ENCODE measurements at regions not wholly inside any gene's neighbourhood (a gene's known extent, or its start where the extent isn't known, plus 50 kb on each side); places are given as distances from the start of the nearest gene placed in this dataset.

- Histone ChIP-seq H3K4me1 (ENCODE audit: insufficient read depth, low read length, poor library complexity, severe bottlenecking) (no peaks in the 10 kb centered on the region), H3K36me3 (ENCODE audit: insufficient read depth, low read length, poor library complexity, severe bottlenecking) (no peaks in the 10 kb centered on the region), H3K27ac (ENCODE audit: low read depth, low read length, poor library complexity, severe bottlenecking) (no peak overlapping the region), H3K9me3 (ENCODE audit: low read depth, low read length, poor library complexity, severe bottlenecking) (peaks cover 6% of the 10 kb centered on the region), H3K4me3 (ENCODE audit: low read depth, low read length, poor library complexity, severe bottlenecking) (no peak overlapping the region), H3K27me3 (replicated peaks; ENCODE audit: insufficient read depth, low read depth, low read length, poor library complexity) (no peaks in the 10 kb centered on the region)
- CTCF ChIA-PET = no interaction called here
- no TSS peak for BruUV-seq (replicated peaks)
- intact Hi-C loops (cut with micrococcal nuclease; ENCODE audit: unreplicated experiment) = no loop called here
- TF ChIP-seq CTCF (conservative IDR thresholded peaks at IDR 0.05; ENCODE audit: low read depth, low read length) (no peak), EZH2 (IDR thresholded peaks at IDR 0.05; ENCODE audit: borderline replicate concordance, low read depth, low read length, poor library complexity, severe bottlenecking) (no peak)
- POLR2A ChIA-PET (ENCODE audit: low non-redundant PET) = interaction anchor here (0.6 kb wide), 1 partner anchor 21 kb away, joined by 4 read pairs; no protein-coding TSS in a partner anchor
- DNase-seq (ENCODE audit: low spot score) = no peak
Observed at GRCh38 chr1:232340446-232340845, 289.5 kb downstream of the SIPA1L2 start.

GRCh38 chr1:232339073-232339472 is 290.9 kb downstream of the SIPA1L2 start:
- BruUV-seq (replicated peaks) = no TSS peak
- CTCF ChIA-PET = no interaction called here
- H3K36me3 ChIP-seq (ENCODE audit: insufficient read depth, low read length, poor library complexity, severe bottlenecking) = no peaks in the 10 kb centered on the region
- no peaks in the 10 kb centered on the region for H3K9me3 ChIP-seq (ENCODE audit: low read depth, low read length, poor library complexity, severe bottlenecking)
- TF ChIP-seq EZH2 (IDR thresholded peaks at IDR 0.05; ENCODE audit: borderline replicate concordance, low read depth, low read length, poor library complexity, severe bottlenecking) = no peak
- no peak for TF ChIP-seq CTCF (conservative IDR thresholded peaks at IDR 0.05; ENCODE audit: low read depth, low read length)
- no peaks in the 10 kb centered on the region for H3K27me3 ChIP-seq (replicated peaks; ENCODE audit: insufficient read depth, low read depth, low read length, poor library complexity)
- no peak for DNase-seq (ENCODE audit: low spot score)
- POLR2A ChIA-PET (ENCODE audit: low non-redundant PET) = no interaction called here
- H3K4me1 ChIP-seq (ENCODE audit: insufficient read depth, low read length, poor library complexity, severe bottlenecking) = no peaks in the 10 kb centered on the region
- no peak overlapping the region for H3K4me3 ChIP-seq (ENCODE audit: low read depth, low read length, poor library complexity, severe bottlenecking)
- intact Hi-C loops (cut with micrococcal nuclease; ENCODE audit: unreplicated experiment) = no loop called here
- H3K27ac ChIP-seq (ENCODE audit: low read depth, low read length, poor library complexity, severe bottlenecking) = no peak overlapping the region

GRCh38 chr1:232335741-232336293 is 294.1 kb downstream of the SIPA1L2 start:
- no peak for DNase-seq (ENCODE audit: low spot score)
- Histone ChIP-seq H3K36me3 (ENCODE audit: insufficient read depth, low read length, poor library complexity, severe bottlenecking) (no peaks in the 10 kb centered on the region), H3K27ac (ENCODE audit: low read depth, low read length, poor library complexity, severe bottlenecking) (no peak overlapping the region), H3K4me3 (ENCODE audit: low read depth, low read length, poor library complexity, severe bottlenecking) (no peak overlapping the region), H3K27me3 (replicated peaks; ENCODE audit: insufficient read depth, low read depth, low read length, poor library complexity) (no peaks in the 10 kb centered on the region), H3K4me1 (ENCODE audit: insufficient read depth, low read length, poor library complexity, severe bottlenecking) (no peaks in the 10 kb centered on the region), H3K9me3 (ENCODE audit: low read depth, low read length, poor library complexity, severe bottlenecking) (no peaks in the 10 kb centered on the region)
- ChIA-PET POLR2A (ENCODE audit: low non-redundant PET) (no interaction called here), CTCF (no interaction called here)
- TF ChIP-seq EZH2 (IDR thresholded peaks at IDR 0.05; ENCODE audit: borderline replicate concordance, low read depth, low read length, poor library complexity, severe bottlenecking) (no peak), CTCF (conservative IDR thresholded peaks at IDR 0.05; ENCODE audit: low read depth, low read length) (no peak)
- BruUV-seq (replicated peaks) = no TSS peak
- intact Hi-C loops (cut with micrococcal nuclease; ENCODE audit: unreplicated experiment) = no loop called here
